ENCODE measurements at regions not wholly inside any gene's neighbourhood (a gene's known extent, or its start where the extent isn't known, plus 50 kb on each side); places are given as distances from the start of the nearest gene placed in this dataset.

- TF ChIP-seq POLR2AphosphoS5 (IDR thresholded peaks at IDR 0.05; ENCODE audit: low read depth, low read length) (no peak), RNF2 (IDR thresholded peaks at IDR 0.05; ENCODE audit: borderline replicate concordance, low read depth, low read length, missing control alignments, poor library complexity, severe bottlenecking) (no peak), GTF2F1 (IDR thresholded peaks at IDR 0.05; ENCODE audit: borderline replicate concordance, low read depth, low read length) (no peak), SRF (IDR thresholded peaks at IDR 0.05; ENCODE audit: low read depth, low read length) (no peak), CHD7 (IDR thresholded peaks at IDR 0.05; ENCODE audit: insufficient replicate concordance, low read length) (no peak), RAD21 (IDR thresholded peaks at IDR 0.05 in 1 of 2, conservative IDR thresholded peaks at IDR 0.05 in 1 of 2; ENCODE audit: low read depth in 2 of 2, low read length in 2 of 2) (no peak)
Measured at GRCh38 chr6:115203381-115203780, 857.3 kb downstream of the FRK start (continued).
